ENCODE measurements at regions not wholly inside any gene's neighbourhood (a gene's known extent, or its start where the extent isn't known, plus 50 kb on each side); places are given as distances from the start of the nearest gene placed in this dataset.
A peak's percentile ranks its signal among the peaks of the same experiment; 100 is the strongest.
"Not testable (repeated sequence)": the region's sequence is repeated elsewhere in the genome, so short reads cannot be mapped to it uniquely, and the experiment has no call there.

- Histone ChIP-seq H3K9me3 (ENCODE audit: insufficient read depth, low read depth, low read length) (no peaks in the 10 kb centered on the region), H3K27ac (ENCODE audit: low read length) (no peak overlapping the region), H3K9ac (ENCODE audit: low read depth, low read length) (peak overlapping the region; percentile 19; the same call in 1 of the 2 replicates), H3K36me3 (ENCODE audit: insufficient read depth, low read depth, low read length) (no peaks in the 10 kb centered on the region), H3K4me1 (ENCODE audit: insufficient read depth, low read length) (peaks cover 27% of the 10 kb centered on the region; the same call in 1 of the 2 replicates), H3K27me3 (ENCODE audit: insufficient read depth, low read length) (no peaks in the 10 kb centered on the region), H3K4me3 (ENCODE audit: low read length) (no peak overlapping the region)
Observed at GRCh38 chr17:14522795-14523387, 222.0 kb downstream of the HS3ST3B1 start.

GRCh38 chr17:14518919-14519318 lies 218.0 kb downstream of the HS3ST3B1 start:
- H3K9ac ChIP-seq (ENCODE audit: low read depth, low read length); H3K27me3 ChIP-seq (ENCODE audit: insufficient read depth, low read length); H3K27ac ChIP-seq (ENCODE audit: low read length); H3K36me3 ChIP-seq (ENCODE audit: insufficient read depth, low read depth, low read length); H3K9me3 ChIP-seq (ENCODE audit: insufficient read depth, low read depth, low read length); H3K4me3 ChIP-seq (ENCODE audit: low read length): not testable (repeated sequence)
- peaks cover 25% of the 10 kb centered on the region; the same call in 1 of the 2 replicates for H3K4me1 ChIP-seq (ENCODE audit: insufficient read depth, low read length)

- H3K27me3 ChIP-seq (ENCODE audit: insufficient read depth, low read length), result no peaks in the 10 kb centered on the region
- no peak overlapping the region for H3K27ac ChIP-seq (ENCODE audit: low read length)
- peaks cover 27% of the 10 kb centered on the region; the same call in 1 of the 2 replicates for H3K4me1 ChIP-seq (ENCODE audit: insufficient read depth, low read length)
- no peak overlapping the region for H3K9ac ChIP-seq (ENCODE audit: low read depth, low read length)
- H3K9me3 ChIP-seq (ENCODE audit: insufficient read depth, low read depth, low read length), result no peaks in the 10 kb centered on the region
- H3K4me3 ChIP-seq (ENCODE audit: low read length), result no peak overlapping the region
- H3K36me3 ChIP-seq (ENCODE audit: insufficient read depth, low read depth, low read length), result no peaks in the 10 kb centered on the region
Observed at GRCh38 chr17:14514973-14515372, 214.1 kb downstream of the HS3ST3B1 start.

- Histone ChIP-seq H3K36me3 (ENCODE audit: insufficient read depth, low read depth, low read length) (no peaks in the 10 kb centered on the region), H3K4me3 (ENCODE audit: low read length) (no peak overlapping the region), H3K27me3 (ENCODE audit: insufficient read depth, low read length) (no peaks in the 10 kb centered on the region), H3K27ac (ENCODE audit: low read length) (no peak overlapping the region), H3K9me3 (ENCODE audit: insufficient read depth, low read depth, low read length) (no peaks in the 10 kb centered on the region), H3K4me1 (ENCODE audit: insufficient read depth, low read length) (peaks cover 27% of the 10 kb centered on the region; the same call in 1 of the 2 replicates), H3K9ac (ENCODE audit: low read depth, low read length) (no peak overlapping the region; the same call in 1 of the 2 replicates)
Observed at GRCh38 chr17:14513835-14514234, 213.0 kb downstream of the HS3ST3B1 start.

- Histone ChIP-seq H3K36me3 (ENCODE audit: insufficient read depth, low read depth, low read length) (no peaks in the 10 kb centered on the region), H3K4me3 (ENCODE audit: low read length) (no peak overlapping the region), H3K27ac (ENCODE audit: low read length) (no peak overlapping the region), H3K9ac (ENCODE audit: low read depth, low read length) (no peak overlapping the region), H3K4me1 (ENCODE audit: insufficient read depth, low read length) (peaks cover 19% of the 10 kb centered on the region; the same call in 1 of the 2 replicates), H3K27me3 (ENCODE audit: insufficient read depth, low read length) (no peaks in the 10 kb centered on the region), H3K9me3 (ENCODE audit: insufficient read depth, low read depth, low read length) (no peaks in the 10 kb centered on the region)
Observed at GRCh38 chr17:14510136-14510535, 209.3 kb downstream of the HS3ST3B1 start.

GRCh38 chr17:14508156-14508555 lies 207.3 kb downstream of the HS3ST3B1 start:
- Histone ChIP-seq H3K27ac (ENCODE audit: low read length) (no peak overlapping the region), H3K4me3 (ENCODE audit: low read length) (no peak overlapping the region), H3K9ac (ENCODE audit: low read depth, low read length) (no peak overlapping the region), H3K9me3 (ENCODE audit: insufficient read depth, low read depth, low read length) (no peaks in the 10 kb centered on the region), H3K4me1 (ENCODE audit: insufficient read depth, low read length) (peaks cover under 1% of the 10 kb centered on the region; the same call in 1 of the 2 replicates), H3K27me3 (ENCODE audit: insufficient read depth, low read length) (no peaks in the 10 kb centered on the region), H3K36me3 (ENCODE audit: insufficient read depth, low read depth, low read length) (no peaks in the 10 kb centered on the region)

- Histone ChIP-seq H3K4me1 (ENCODE audit: insufficient read depth, low read length) (no peaks in the 10 kb centered on the region), H3K9ac (ENCODE audit: low read depth, low read length) (no peak overlapping the region), H3K4me3 (ENCODE audit: low read length) (no peak overlapping the region), H3K9me3 (ENCODE audit: insufficient read depth, low read depth, low read length) (no peaks in the 10 kb centered on the region), H3K36me3 (ENCODE audit: insufficient read depth, low read depth, low read length) (no peaks in the 10 kb centered on the region), H3K27ac (ENCODE audit: low read length) (no peak overlapping the region), H3K27me3 (ENCODE audit: insufficient read depth, low read length) (no peaks in the 10 kb centered on the region)
Observed at GRCh38 chr17:14506364-14506763, 205.5 kb downstream of the HS3ST3B1 start.

- Histone ChIP-seq H3K9ac (ENCODE audit: low read depth, low read length) (no peak overlapping the region), H3K27ac (ENCODE audit: low read length) (no peak overlapping the region), H3K27me3 (ENCODE audit: insufficient read depth, low read length) (no peaks in the 10 kb centered on the region), H3K4me3 (ENCODE audit: low read length) (no peak overlapping the region), H3K9me3 (ENCODE audit: insufficient read depth, low read depth, low read length) (no peaks in the 10 kb centered on the region), H3K36me3 (ENCODE audit: insufficient read depth, low read depth, low read length) (no peaks in the 10 kb centered on the region), H3K4me1 (ENCODE audit: insufficient read depth, low read length) (no peaks in the 10 kb centered on the region)
Observed at GRCh38 chr17:14505606-14506005, 204.7 kb downstream of the HS3ST3B1 start.

- H3K4me1 ChIP-seq (ENCODE audit: insufficient read depth, low read length), result no peaks in the 10 kb centered on the region
- H3K36me3 ChIP-seq (ENCODE audit: insufficient read depth, low read depth, low read length), result no peaks in the 10 kb centered on the region
- no peaks in the 10 kb centered on the region for H3K27me3 ChIP-seq (ENCODE audit: insufficient read depth, low read length)
- H3K27ac ChIP-seq (ENCODE audit: low read length), result no peak overlapping the region
- H3K4me3 ChIP-seq (ENCODE audit: low read length), result no peak overlapping the region
- 0 out of 2 replicates have a peak, but pooled peaks cover 2% of the 10 kb centered on the region for H3K9me3 ChIP-seq (ENCODE audit: insufficient read depth, low read depth, low read length)
- no peak overlapping the region for H3K9ac ChIP-seq (ENCODE audit: low read depth, low read length)
Observed at GRCh38 chr17:14499976-14500375, 199.1 kb downstream of the HS3ST3B1 start.

GRCh38 chr17:14498812-14499211 lies 197.9 kb downstream of the HS3ST3B1 start:
- no peaks in the 10 kb centered on the region for H3K27me3 ChIP-seq (ENCODE audit: insufficient read depth, low read length)
- no peaks in the 10 kb centered on the region for H3K36me3 ChIP-seq (ENCODE audit: insufficient read depth, low read depth, low read length)
- 0 out of 2 replicates have a peak, but pooled peaks cover 2% of the 10 kb centered on the region for H3K9me3 ChIP-seq (ENCODE audit: insufficient read depth, low read depth, low read length)
- no peak overlapping the region for H3K4me3 ChIP-seq (ENCODE audit: low read length)
- no peak overlapping the region for H3K9ac ChIP-seq (ENCODE audit: low read depth, low read length)
- H3K4me1 ChIP-seq (ENCODE audit: insufficient read depth, low read length), result no peaks in the 10 kb centered on the region
- H3K27ac ChIP-seq (ENCODE audit: low read length), result no peak overlapping the region

GRCh38 chr17:14494161-14494560 lies 193.3 kb downstream of the HS3ST3B1 start:
- Histone ChIP-seq H3K36me3 (ENCODE audit: insufficient read depth, low read depth, low read length) (no peaks in the 10 kb centered on the region), H3K27ac (ENCODE audit: low read length) (no peak overlapping the region), H3K9ac (ENCODE audit: low read depth, low read length) (no peak overlapping the region), H3K4me3 (ENCODE audit: low read length) (no peak overlapping the region), H3K9me3 (ENCODE audit: insufficient read depth, low read depth, low read length) (0 out of 2 replicates have a peak, but pooled peaks cover 2% of the 10 kb centered on the region), H3K4me1 (ENCODE audit: insufficient read depth, low read length) (no peaks in the 10 kb centered on the region), H3K27me3 (ENCODE audit: insufficient read depth, low read length) (no peaks in the 10 kb centered on the region)

GRCh38 chr17:14489986-14490385 lies 189.1 kb downstream of the HS3ST3B1 start:
- H3K27me3 ChIP-seq (ENCODE audit: insufficient read depth, low read length), result no peaks in the 10 kb centered on the region
- H3K9ac ChIP-seq (ENCODE audit: low read depth, low read length), result no peak overlapping the region
- no peaks in the 10 kb centered on the region for H3K4me1 ChIP-seq (ENCODE audit: insufficient read depth, low read length)
- H3K36me3 ChIP-seq (ENCODE audit: insufficient read depth, low read depth, low read length), result no peaks in the 10 kb centered on the region
- no peaks in the 10 kb centered on the region for H3K9me3 ChIP-seq (ENCODE audit: insufficient read depth, low read depth, low read length)
- no peak overlapping the region for H3K27ac ChIP-seq (ENCODE audit: low read length)
- no peak overlapping the region for H3K4me3 ChIP-seq (ENCODE audit: low read length)
